Caco-2 (cell line): ENCODE measurements at regions not wholly inside any gene's neighbourhood (a gene's known extent, or its start where the extent isn't known, plus 50 kb on each side); places are given as distances from the start of the nearest gene placed in this dataset.

ENCODE experiments used
- BruUV-seq: library from RNA; stranded (reverse); fragments of 400-500 nt; replicated peaks from 2 replicates; lab custom pipeline; 2021; lab: Mats Ljungman, UMichigan
- CTCF ChIA-PET: fragments of 300-600 bp; sonication (Branson Sonifier 250); formaldehyde crosslinking; loops from one replicate; lab custom pipeline; 2022; ENCODE audit warnings: antibody characterized with exemption; lab: Charles Lee
- POLR2A ChIA-PET: fragments of 300-600 bp; sonication (Branson Sonifier 250); formaldehyde crosslinking; loops from one replicate; lab custom pipeline; 2022; ENCODE audit warnings: antibody characterized with exemption; lab: Charles Lee
- DNase-seq, 2 experiments: peaks; one replicate each; pipeline versions ENCODE4 v3.0.0 to v3.0.0-alpha.2; 2020 to 2022
- H3K27me3 ChIP-seq: replicated peaks from 2 replicates; pipeline ENCODE4 v1.6.0; 2011; ENCODE audit warnings: low read length; ENCODE audit not compliant: control insufficient read depth, insufficient read depth
- H3K36me3 ChIP-seq: 2 replicates; pipeline ENCODE4 v1.5.1; 2011; ENCODE audit warnings: low read length; ENCODE audit not compliant: control insufficient read depth, insufficient read depth
- H3K4me1 ChIP-seq: fragments of 250-450 bp; sonication (Bioruptor Pico); 2 replicates; pipeline ENCODE4 v1.5.1; 2020; ENCODE audit warnings: mild to moderate bottlenecking
- H3K4me3 ChIP-seq: 2 replicates; pipeline ENCODE4 v1.5.1; 2011; ENCODE audit warnings: low read depth, mild to moderate bottlenecking, control low read depth, low read length
- H3K9me3 ChIP-seq: fragments of 250-450 bp; sonication (Bioruptor Pico); 2 replicates; pipeline ENCODE4 v1.5.1; 2020; ENCODE audit warnings: mild to moderate bottlenecking, moderate library complexity
- H3K27ac Mint-ChIP-seq: one replicate; pipeline ENCODE4 v1.8.0; 2022; ENCODE audit warnings: mixed read lengths; ENCODE audit not compliant: unreplicated experiment
- H3K27me3 Mint-ChIP-seq: one replicate; pipeline ENCODE4 v1.8.0; 2022; ENCODE audit warnings: mixed read lengths; ENCODE audit not compliant: insufficient read depth, unreplicated experiment
- H3K36me3 Mint-ChIP-seq: one replicate; pipeline ENCODE4 v1.8.0; 2022; ENCODE audit warnings: mild to moderate bottlenecking, mixed read lengths; ENCODE audit not compliant: insufficient read depth, unreplicated experiment
- H3K4me1 Mint-ChIP-seq: one replicate; pipeline ENCODE4 v1.8.0; 2022; ENCODE audit warnings: low read depth, mixed read lengths; ENCODE audit not compliant: unreplicated experiment
- H3K4me3 Mint-ChIP-seq: one replicate; pipeline ENCODE4 v1.8.0; 2022; ENCODE audit warnings: mild to moderate bottlenecking, moderate library complexity, mixed read lengths; ENCODE audit not compliant: unreplicated experiment
- H3K9me3 Mint-ChIP-seq: one replicate; pipeline ENCODE4 v1.8.0; 2022; ENCODE audit warnings: mixed read lengths; ENCODE audit not compliant: unreplicated experiment
- intact Hi-C: fragments of 100-400 bp; cut with micrococcal nuclease; formaldehyde crosslinking; loops from one replicate; pipeline ENCODE4 v1.10.0; 2022; ENCODE audit not compliant: unreplicated experiment
- TF ChIP-seq, protein P1 (sequence below), 2 experiments: fragments of 200-600 bp in 1 of 2; IDR thresholded peaks; 1 replicate in 1 of 2; 2 replicates in 1 of 2; pipeline versions ENCODE4 v1.5.1 to v1.8.0; 2011 to 2022; ENCODE audit warnings: antibody characterized with exemption in 1 of 2, control low read depth in 1 of 2, inconsistent platforms in 1 of 2, low read depth in 1 of 2, low read length in 1 of 2, mild to moderate bottlenecking in 1 of 2, moderate library complexity in 1 of 2; ENCODE audit not compliant: insufficient read depth in 1 of 2, severe bottlenecking in 1 of 2, unreplicated experiment in 1 of 2

DNA sequence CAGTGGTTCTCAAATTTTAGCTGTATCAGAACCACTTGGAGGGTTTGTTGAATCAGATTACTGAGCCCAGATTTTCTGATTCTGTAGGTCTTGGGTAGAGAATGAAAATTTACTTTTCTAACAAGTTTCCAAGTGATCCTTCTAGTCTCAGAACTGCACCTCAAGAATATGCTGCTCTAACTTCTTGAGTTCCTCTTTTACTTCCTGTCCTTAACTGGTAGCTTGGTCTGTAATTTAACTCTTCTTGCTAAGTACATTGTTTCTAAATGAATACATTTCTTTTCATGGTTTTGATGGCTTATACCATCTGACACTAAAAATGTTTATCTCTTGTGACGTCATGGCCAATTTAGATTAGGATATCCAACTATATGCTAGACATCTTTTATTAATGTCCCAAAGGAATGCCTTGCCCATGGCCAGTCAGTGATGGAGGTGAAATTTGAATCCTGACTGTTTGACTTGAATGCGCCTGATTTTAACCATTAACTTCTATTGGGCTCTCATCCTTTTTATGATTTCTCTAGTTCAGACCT is 262.6 kb upstream of the NAALADL2 start:
- BruUV-seq: no TSS peak
- Histone ChIP-seq H3K9me3 (no peaks in the 10 kb centered on the region), H3K4me1 (no peaks in the 10 kb centered on the region), H3K4me3 (no peak overlapping the region), H3K36me3 (no peaks in the 10 kb centered on the region), H3K27me3 (no peaks in the 10 kb centered on the region)
- ChIA-PET POLR2A (no interaction called here), CTCF (no interaction called here)
- intact Hi-C loops: no loop called here
- TF ChIP-seq, protein P1, sequence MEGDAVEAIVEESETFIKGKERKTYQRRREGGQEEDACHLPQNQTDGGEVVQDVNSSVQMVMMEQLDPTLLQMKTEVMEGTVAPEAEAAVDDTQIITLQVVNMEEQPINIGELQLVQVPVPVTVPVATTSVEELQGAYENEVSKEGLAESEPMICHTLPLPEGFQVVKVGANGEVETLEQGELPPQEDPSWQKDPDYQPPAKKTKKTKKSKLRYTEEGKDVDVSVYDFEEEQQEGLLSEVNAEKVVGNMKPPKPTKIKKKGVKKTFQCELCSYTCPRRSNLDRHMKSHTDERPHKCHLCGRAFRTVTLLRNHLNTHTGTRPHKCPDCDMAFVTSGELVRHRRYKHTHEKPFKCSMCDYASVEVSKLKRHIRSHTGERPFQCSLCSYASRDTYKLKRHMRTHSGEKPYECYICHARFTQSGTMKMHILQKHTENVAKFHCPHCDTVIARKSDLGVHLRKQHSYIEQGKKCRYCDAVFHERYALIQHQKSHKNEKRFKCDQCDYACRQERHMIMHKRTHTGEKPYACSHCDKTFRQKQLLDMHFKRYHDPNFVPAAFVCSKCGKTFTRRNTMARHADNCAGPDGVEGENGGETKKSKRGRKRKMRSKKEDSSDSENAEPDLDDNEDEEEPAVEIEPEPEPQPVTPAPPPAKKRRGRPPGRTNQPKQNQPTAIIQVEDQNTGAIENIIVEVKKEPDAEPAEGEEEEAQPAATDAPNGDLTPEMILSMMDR (IDR thresholded peaks at IDR 0.05; ENCODE audit: insufficient read depth in 1 of 2, low read depth in 1 of 2, low read length in 1 of 2, severe bottlenecking in 1 of 2, unreplicated experiment in 1 of 2): no peak
- no peak for DNase-seq
- H3K27ac Mint-ChIP-seq: no peak overlapping the region
- no peaks in the 10 kb centered on the region for H3K27me3 Mint-ChIP-seq
- no peaks in the 10 kb centered on the region for H3K4me1 Mint-ChIP-seq
- H3K36me3 Mint-ChIP-seq: no peaks in the 10 kb centered on the region
- no peaks in the 10 kb centered on the region for H3K9me3 Mint-ChIP-seq
- no peak overlapping the region for H3K4me3 Mint-ChIP-seq

DNA sequence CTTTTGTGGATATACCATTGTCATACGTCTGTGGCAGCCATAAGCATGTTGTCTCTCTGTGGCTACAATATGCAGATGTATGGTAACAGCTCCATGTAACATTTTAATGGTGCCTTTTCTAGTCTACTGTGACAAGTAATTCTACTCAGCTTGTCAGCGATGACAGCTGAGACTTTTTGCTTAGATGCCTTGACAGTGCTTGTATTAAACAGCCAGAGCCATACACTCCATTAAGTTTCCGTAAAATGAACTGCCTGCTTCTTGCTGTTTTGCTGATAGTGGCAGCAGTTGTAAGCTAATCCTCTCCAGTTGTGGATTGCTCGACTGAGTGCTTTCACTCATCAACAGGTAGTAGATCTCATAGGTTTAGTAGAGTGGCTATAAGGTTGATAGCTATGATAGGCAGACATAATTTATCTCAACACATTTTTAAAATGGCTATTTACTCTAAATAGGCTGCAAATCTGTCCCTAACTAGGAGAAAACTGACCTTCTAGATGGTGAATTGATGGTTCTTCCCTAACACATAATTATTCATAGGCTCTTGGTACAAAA is 260.2 kb upstream of the NAALADL2 start:
- no peaks in the 10 kb centered on the region for H3K36me3 Mint-ChIP-seq
- no peaks in the 10 kb centered on the region for H3K27me3 ChIP-seq
- ChIA-PET CTCF (no interaction called here), POLR2A (no interaction called here)
- H3K27me3 Mint-ChIP-seq: no peaks in the 10 kb centered on the region
- no peaks in the 10 kb centered on the region for H3K4me1 Mint-ChIP-seq
- H3K9me3 Mint-ChIP-seq: peaks cover 9% of the 10 kb centered on the region
- no peak overlapping the region for H3K27ac Mint-ChIP-seq
- intact Hi-C loops: no loop called here
- DNase-seq: no peak
- TF ChIP-seq, protein P1 (IDR thresholded peaks at IDR 0.05; ENCODE audit: insufficient read depth in 1 of 2, low read depth in 1 of 2, low read length in 1 of 2, severe bottlenecking in 1 of 2, unreplicated experiment in 1 of 2): no peak
- H3K9me3 ChIP-seq: peaks cover 4% of the 10 kb centered on the region
- no TSS peak for BruUV-seq
- no peak overlapping the region for H3K4me3 ChIP-seq
- no peaks in the 10 kb centered on the region for H3K36me3 ChIP-seq
- no peak overlapping the region for H3K4me3 Mint-ChIP-seq
- H3K4me1 ChIP-seq: no peaks in the 10 kb centered on the region

- ChIA-PET CTCF (no interaction called here), POLR2A (no interaction called here)
- no peaks in the 10 kb centered on the region for H3K4me1 ChIP-seq
- Mint-ChIP-seq H3K27me3 (no peaks in the 10 kb centered on the region), H3K4me1 (no peaks in the 10 kb centered on the region), H3K27ac (no peak overlapping the region), H3K4me3 (no peak overlapping the region), H3K36me3 (no peaks in the 10 kb centered on the region), H3K9me3 (no peaks in the 10 kb centered on the region)
- no peak for DNase-seq
- H3K36me3 ChIP-seq: no peaks in the 10 kb centered on the region
- TF ChIP-seq, protein P1 (IDR thresholded peaks at IDR 0.05; ENCODE audit: insufficient read depth in 1 of 2, low read depth in 1 of 2, low read length in 1 of 2, severe bottlenecking in 1 of 2, unreplicated experiment in 1 of 2): no peak
- H3K4me3 ChIP-seq: no peak overlapping the region
- H3K27me3 ChIP-seq: no peaks in the 10 kb centered on the region
- no TSS peak for BruUV-seq
- H3K9me3 ChIP-seq: no peaks in the 10 kb centered on the region; the same call in 1 of the 2 replicates
- intact Hi-C loops: no loop called here
These were observed 246.0 kb upstream of the NAALADL2 start for GRCh38 chr3:174613173-174613572.
